ENCODE measurements at regions not wholly inside any gene's neighbourhood (a gene's known extent, or its start where the extent isn't known, plus 50 kb on each side); places are given as distances from the start of the nearest gene placed in this dataset.
A peak's percentile ranks its signal among the peaks of the same experiment; 100 is the strongest.
"Not testable (repeated sequence)": the region's sequence is repeated elsewhere in the genome, so short reads cannot be mapped to it uniquely, and the experiment has no call there.

GRCh38 chrX:42832764-42833549 lies 55.0 kb upstream of the PPP1R2C start:
- DNase-seq (ENCODE audit: low spot score): no peak

- DNase-seq (ENCODE audit: low spot score): not testable (repeated sequence)
Measured at GRCh38 chrX:42833550-42833940, 55.6 kb upstream of the PPP1R2C start.

DNA sequence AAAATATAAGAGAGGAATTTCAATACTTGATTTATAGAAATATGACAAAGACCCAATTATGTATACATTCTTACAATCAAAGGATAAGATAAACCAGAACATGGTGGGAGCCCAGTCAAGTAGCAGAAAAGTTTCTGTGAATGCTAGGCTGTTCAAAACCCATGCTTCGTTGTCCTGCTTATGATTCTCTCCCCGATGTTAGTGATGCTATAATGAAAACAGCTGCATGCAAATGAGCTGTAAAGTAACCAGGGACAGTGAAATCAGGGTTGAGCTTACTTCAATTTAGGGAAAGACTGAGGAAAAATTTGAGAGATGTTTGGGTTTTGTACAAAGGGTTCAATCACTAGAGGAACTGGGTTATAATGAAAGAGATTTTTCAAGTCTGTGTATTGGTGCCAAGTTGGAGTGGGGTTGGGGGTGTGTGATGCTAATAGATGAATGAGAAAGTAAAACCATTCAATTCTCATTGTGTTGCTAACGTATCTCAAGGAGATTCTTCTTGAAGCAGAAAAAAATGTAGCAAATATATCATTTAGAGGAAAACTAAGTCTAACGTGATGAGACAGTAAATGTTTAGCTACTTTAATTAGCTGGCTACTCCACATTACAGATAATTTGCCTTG lies 59.3 kb upstream of the PPP1R2C start:
- no peak for DNase-seq (ENCODE audit: low spot score)

DNA sequence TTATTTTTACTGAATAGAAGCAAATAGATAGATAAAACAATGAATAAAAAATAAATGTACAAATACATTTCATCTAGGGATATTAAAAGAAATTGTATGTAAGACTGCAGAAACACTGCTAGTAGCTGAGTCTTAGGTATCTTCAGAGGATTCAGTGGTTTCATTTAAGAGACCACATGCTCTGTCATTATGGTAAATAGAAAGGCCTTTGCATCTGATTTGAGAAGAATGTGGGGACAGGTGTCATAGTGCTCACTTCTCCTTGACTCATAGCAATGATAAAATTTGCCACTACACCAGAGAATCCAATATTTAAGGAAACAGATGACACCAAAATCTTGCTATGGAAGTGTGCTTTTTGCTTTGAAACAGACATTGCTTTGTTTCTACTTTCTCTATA lies 59.8 kb upstream of the PPP1R2C start:
- no peak for DNase-seq (ENCODE audit: low spot score)

DNA sequence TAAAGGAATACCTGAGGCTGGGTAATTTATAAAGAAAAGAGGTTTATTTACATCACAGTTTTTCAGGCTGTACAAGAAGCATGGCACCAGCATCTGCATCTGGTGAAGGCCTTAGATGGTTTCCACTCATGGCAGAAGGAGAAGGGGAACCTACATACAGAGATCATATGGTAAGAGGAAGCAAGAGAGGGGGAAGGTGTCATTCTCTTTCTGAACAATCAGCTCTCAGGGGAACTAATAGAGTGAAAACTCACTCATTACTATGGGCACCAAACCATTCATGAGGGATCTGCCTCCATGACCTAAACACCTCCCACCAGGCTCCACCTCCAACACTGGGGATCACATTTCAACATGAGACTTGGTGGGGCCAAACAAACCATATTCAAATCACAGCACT lies 61.7 kb upstream of the PPP1R2C start:
- DNase-seq (ENCODE audit: low spot score): no peak

DNA sequence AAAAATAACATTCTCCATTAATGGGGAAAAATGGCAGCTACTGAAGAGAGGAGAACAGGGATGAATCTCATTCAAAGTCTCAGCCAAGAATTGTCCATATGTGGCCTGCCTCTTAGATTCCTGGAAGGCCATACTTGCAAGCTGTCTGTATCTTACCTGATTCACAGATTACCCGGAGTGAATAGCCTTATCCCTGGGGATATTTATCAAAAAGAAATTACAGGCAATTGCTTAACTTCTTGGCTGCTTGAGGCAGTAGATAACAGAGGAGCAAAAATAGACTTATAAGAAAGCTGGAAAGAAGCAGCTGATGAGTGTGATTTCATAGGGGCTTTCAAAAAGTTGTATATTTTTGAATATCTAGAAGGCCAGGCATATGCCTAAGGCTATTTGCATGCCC lies 68.8 kb upstream of the PPP1R2C start:
- DNase-seq (ENCODE audit: low spot score): no peak

- no peak for DNase-seq (ENCODE audit: low spot score)
Measured at GRCh38 chrX:42855259-42855658, 77.3 kb upstream of the PPP1R2C start.

DNA sequence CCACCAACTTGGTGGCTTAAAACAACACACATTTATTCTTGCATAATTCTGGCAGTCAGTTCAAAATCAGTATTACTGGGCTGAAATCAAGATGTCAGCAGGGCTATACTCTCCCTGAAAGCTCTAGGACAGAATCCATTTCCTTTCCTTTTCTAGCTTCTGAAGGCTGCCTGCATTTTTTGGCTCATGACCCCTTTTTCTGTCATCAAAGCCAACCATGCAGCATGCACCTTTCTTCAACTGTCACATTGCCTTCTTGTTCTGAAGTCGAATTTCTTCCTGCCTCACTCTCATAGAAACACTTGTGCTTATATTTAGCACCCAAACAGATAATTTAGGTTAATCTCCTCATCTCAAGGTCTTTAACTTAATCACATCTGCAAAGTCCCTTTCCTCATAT lies 79.8 kb upstream of the PPP1R2C start:
- no peak for DNase-seq (ENCODE audit: low spot score)

DNA sequence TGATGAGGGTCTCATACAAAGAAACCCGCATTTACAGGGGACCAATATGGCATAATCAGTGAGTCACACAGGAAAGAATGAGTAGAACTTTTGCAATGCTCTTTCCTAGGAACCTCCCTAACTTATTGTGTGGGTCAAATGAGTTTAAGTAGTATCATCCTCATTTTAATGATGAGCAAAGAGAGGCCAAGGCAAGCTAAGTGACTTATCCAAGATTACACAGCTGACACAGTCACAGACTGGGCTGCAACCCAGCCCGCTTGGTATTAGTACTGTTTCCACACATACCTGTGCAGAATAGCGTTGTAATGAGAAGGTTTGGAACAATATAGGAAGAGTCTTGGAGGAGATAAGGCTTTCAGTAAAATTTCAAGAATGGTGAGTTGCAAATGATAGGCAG lies 91.0 kb upstream of the PPP1R2C start:
- DNase-seq (ENCODE audit: low spot score): no peak

- no peak for DNase-seq (ENCODE audit: low spot score)
Measured at GRCh38 chrX:42869659-42870476, 91.9 kb upstream of the PPP1R2C start.

- DNase-seq (ENCODE audit: low spot score): no peak
Measured at GRCh38 chrX:42886519-42886918, 108.6 kb upstream of the PPP1R2C start.

DNA sequence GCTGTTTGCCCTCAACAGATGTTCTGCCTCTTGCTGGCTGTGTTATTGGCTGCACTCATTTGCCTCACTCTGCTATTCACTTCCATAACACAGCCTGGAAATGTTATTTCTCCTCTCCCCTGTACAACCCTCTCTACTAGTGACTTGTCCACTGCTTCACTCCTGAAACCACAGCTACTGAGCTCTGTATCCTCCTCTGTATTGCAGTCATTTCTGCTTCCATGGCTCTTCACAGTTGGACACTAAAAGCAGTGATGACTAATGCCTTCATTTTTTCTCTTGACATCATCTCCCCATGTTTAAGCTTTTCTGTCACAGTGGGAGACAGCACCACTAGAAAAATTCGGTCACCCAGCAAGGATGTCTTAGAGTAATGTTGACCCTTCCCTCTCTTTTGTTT lies 123.0 kb upstream of the PPP1R2C start:
- no peak for DNase-seq (ENCODE audit: low spot score)

DNA sequence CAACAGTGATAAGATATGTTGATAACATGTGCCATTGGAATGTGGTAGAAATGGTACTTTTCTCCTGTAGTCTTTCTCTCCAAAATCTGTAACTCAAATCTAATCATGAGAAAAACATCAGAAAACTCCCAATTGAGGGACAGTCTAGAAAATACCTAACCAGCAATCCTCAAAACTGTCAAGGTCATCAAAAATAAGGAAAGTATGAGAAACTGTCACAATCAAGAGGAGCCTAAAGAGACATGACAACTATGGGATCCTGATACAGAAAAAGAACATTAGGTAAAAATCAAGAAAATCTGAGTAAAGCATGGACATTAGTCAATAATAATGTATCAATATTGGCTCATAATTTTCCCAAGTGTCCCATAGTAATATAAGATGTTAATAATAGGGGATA lies 124.5 kb upstream of the PPP1R2C start:
- DNase-seq (ENCODE audit: low spot score): no peak

- DNase-seq (ENCODE audit: low spot score): no peak
Measured at GRCh38 chrX:42920752-42921151, 142.8 kb upstream of the PPP1R2C start.

DNA sequence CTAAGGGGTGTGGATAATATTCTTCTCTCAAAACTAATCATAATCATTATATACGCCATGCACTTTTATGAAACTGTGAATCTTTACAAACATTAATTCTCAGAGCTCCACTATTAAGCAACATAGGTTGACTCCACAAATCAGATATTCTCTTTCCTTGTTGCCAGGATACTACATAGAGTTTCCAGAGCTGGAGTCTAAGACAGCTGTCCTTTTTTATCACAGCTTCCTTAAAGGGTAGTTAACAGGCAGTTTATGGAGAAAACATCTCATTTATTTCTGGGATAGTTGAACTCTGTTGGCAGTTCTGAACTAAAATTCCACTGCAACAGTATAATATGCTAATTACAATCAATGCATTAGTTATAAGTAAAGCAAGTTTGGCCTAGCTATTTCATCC lies 152.1 kb upstream of the PPP1R2C start:
- DNase-seq (ENCODE audit: low spot score): no peak

DNA sequence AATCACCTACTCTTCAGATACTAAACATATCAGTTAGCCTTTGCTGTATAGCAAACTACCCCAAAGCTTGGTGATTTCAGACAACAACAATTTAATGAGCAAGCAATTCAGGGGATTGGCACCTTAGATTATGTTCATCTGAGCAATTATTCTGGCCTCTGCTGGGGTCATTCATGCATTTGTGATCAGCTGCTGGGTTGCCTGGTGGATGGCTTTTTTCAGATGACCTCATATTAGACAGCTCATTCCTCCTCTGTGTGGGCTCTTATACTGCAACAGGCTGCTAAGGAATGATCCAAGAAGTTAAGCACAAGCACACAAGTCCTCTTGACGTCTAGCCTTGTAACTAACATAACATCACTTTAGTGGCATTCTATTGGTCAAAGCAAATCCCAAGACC lies 153.0 kb upstream of the PPP1R2C start:
- DNase-seq (ENCODE audit: low spot score): no peak

DNA sequence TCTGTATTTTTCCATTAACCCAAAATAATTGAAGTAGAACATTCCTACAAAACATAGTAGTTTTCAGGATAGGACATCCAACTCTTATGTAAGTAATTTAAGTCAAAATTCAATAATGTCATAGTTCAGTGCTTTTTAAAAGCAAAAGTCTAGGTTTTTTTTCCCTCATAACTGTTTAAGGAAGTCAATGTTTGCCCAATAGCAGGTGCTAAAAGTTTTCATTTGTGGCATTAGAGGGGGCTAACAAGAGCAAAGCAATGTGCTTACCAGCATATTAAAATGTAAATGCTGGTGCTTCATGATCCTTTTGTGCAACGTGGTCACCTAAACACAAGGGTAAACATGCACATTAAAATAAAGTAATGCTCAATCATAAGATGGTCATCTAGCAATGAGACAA lies 155.2 kb upstream of the PPP1R2C start:
- DNase-seq (ENCODE audit: low spot score): no peak

GRCh38 chrX:42934020-42934726 lies 156.2 kb upstream of the PPP1R2C start:
- no peak for DNase-seq (ENCODE audit: low spot score)

GRCh38 chrX:42941671-42942070 lies 163.7 kb upstream of the PPP1R2C start:
- DNase-seq (ENCODE audit: low spot score): peak; percentile 95

DNA sequence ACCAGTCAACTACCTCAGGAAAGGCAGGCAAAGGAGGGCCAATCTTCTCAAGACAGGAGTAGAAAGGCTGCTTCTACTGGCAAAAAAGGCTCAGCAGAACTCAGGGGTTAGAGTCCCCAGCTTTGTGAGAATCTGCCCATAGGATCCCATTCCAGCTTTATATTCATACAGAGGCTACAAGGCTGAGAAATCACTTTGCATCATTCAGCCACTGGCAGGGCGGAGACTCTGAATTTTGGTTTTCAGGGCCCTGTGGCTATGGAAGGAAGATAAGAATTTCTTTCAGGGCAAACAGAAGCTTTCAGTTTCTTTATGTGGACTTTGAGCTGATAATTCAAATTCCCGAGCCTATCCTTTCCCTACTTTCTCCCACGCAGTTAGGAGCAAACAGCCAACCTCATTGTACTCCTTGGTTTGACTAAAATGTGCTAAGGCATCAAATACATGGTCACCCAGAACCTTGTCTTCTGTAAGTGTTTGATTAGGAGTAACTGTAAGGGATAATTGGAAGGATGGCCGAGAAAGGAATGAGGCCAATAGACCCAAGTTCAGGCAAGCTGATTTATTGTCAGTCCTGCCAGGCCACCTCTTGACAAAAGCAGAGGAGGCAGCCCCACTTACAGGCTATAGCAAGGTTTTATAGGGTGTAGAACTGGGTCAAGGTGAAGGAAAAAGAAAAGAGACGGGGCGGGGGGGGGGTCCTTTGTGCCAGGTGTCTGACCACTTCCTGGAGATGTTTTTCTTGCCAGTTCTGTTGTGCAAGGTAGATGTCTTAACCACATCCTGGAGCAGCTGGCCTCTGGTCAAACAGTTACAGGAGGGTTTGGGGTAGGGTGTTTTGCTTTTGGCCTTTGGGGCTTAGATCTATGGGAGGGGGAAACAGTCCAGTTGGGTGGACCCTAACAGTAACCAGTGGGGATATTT lies 165.3 kb upstream of the PPP1R2C start:
- no peak for DNase-seq (ENCODE audit: low spot score)

Data from SK-N-DZ (cell line).